Smooth muscle cell (in vitro differentiated cells): ENCODE measurements at regions not wholly inside any gene's neighbourhood (a gene's known extent, or its start where the extent isn't known, plus 50 kb on each side); places are given as distances from the start of the nearest gene placed in this dataset.

Source experiments
- DNase-seq: peaks from one replicate; lab custom pipeline; 2025; ENCODE audit not compliant: unreplicated experiment; lab: John Stamatoyannopoulos, UW
- H2AFZ ChIP-seq: fragments of 200-600 bp; sonication (generic); 2 replicates; pipeline ENCODE4 v1.6.0; 2016; ENCODE audit warnings: antibody characterized with exemption, low read depth, mild to moderate bottlenecking
- H3F3A ChIP-seq: fragments of 200-600 bp; sonication (generic); 2 replicates; pipeline ENCODE4 v1.6.0; 2017; ENCODE audit warnings: antibody characterized with exemption, low read depth
- H3K27ac ChIP-seq: fragments of 200-600 bp; sonication (generic); 2 replicates; pipeline ENCODE4 v1.5.1; 2016; ENCODE audit warnings: low read depth, mild to moderate bottlenecking
- H3K27me3 ChIP-seq: fragments of 200-600 bp; sonication (generic); 2 replicates; pipeline ENCODE4 v1.6.1; 2016; ENCODE audit warnings: low read depth, mild to moderate bottlenecking
- H3K36me3 ChIP-seq: fragments of 200-600 bp; sonication (generic); 2 replicates; pipeline ENCODE4 v1.5.1; 2016; ENCODE audit warnings: low read depth
- H3K4me1 ChIP-seq: fragments of 200-600 bp; sonication (generic); 2 replicates; pipeline ENCODE4 v1.5.1; 2016; ENCODE audit warnings: low read depth
- H3K4me2 ChIP-seq: fragments of 200-600 bp; sonication (generic); 2 replicates; pipeline ENCODE4 v1.6.0; 2016; ENCODE audit warnings: mild to moderate bottlenecking
- H3K4me3 ChIP-seq: fragments of 200-600 bp; sonication (generic); 2 replicates; pipeline ENCODE4 v1.5.1; 2016; ENCODE audit warnings: mild to moderate bottlenecking
- H3K79me2 ChIP-seq: fragments of 200-600 bp; sonication (generic); 2 replicates; pipeline ENCODE4 v1.6.0; 2016; ENCODE audit warnings: low read depth, mild to moderate bottlenecking
- H3K9ac ChIP-seq: fragments of 200-600 bp; sonication (generic); 2 replicates; pipeline ENCODE4 v1.6.0; 2016; ENCODE audit warnings: low read depth
- H3K9me3 ChIP-seq: fragments of 200-600 bp; sonication (generic); replicated peaks from 2 replicates; pipeline ENCODE4 v1.5.1; 2016; ENCODE audit warnings: low read depth
- H4K20me1 ChIP-seq: fragments of 200-600 bp; sonication (generic); 2 replicates; pipeline ENCODE4 v1.6.0; 2016; ENCODE audit warnings: low read depth
- WGBS: methylation state at CpG from one replicate; pipeline ENCODE4 v1.1.7; 2016; ENCODE audit warnings: low lambda C conversion rate; 5-methylcytosine and 5-hydroxymethylcytosine counted together
- TF ChIP-seq, protein P1 (sequence below): fragments of 200-600 bp; sonication (generic); IDR thresholded peaks from 2 replicates; pipeline ENCODE4 v1.5.1; 2017; ENCODE audit warnings: borderline replicate concordance, mild to moderate bottlenecking, antibody characterized with exemption; ENCODE audit not compliant: insufficient read depth, poor library complexity, severe bottlenecking

DNA sequence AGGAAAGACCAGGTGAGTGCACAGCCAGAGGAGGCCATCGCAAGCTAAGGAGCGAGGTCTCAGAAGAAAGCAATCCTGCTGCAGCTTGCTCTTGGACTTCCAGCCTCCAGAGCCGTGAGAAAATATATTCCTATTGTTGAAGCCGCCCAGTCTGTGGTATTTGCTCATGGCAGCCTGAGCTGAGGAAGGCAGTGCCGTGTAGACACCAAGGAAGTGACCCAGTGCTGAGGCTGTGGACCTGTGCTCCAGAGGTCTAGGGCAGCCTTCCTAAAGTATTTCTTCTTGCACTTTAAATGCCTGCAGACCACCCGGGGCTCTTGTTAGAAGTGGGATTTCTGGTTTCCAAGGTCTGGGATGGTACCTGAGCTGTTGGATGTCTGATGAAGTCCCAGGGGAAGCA is 158.5 kb upstream of the KL start:
- H3K9me3 ChIP-seq = peaks cover 8% of the 10 kb centered on the region
- no peaks in the 10 kb centered on the region for H4K20me1 ChIP-seq
- H3K27ac ChIP-seq = no peak overlapping the region
- no peaks in the 10 kb centered on the region for H3K36me3 ChIP-seq
- WGBS = 94% methylated on average over 6 of the region's 6 CpGs
- H3K9ac ChIP-seq = no peak overlapping the region
- H3K4me1 ChIP-seq = no peaks in the 10 kb centered on the region
- DNase-seq = no peak
- H3K79me2 ChIP-seq = no peaks in the 10 kb centered on the region
- no peak overlapping the region for H2AFZ ChIP-seq
- no peaks in the 10 kb centered on the region for H3K27me3 ChIP-seq
- no peaks in the 10 kb centered on the region for H3F3A ChIP-seq
- H3K4me2 ChIP-seq = no peak overlapping the region
- H3K4me3 ChIP-seq = no peak overlapping the region
- TF ChIP-seq, protein P1, sequence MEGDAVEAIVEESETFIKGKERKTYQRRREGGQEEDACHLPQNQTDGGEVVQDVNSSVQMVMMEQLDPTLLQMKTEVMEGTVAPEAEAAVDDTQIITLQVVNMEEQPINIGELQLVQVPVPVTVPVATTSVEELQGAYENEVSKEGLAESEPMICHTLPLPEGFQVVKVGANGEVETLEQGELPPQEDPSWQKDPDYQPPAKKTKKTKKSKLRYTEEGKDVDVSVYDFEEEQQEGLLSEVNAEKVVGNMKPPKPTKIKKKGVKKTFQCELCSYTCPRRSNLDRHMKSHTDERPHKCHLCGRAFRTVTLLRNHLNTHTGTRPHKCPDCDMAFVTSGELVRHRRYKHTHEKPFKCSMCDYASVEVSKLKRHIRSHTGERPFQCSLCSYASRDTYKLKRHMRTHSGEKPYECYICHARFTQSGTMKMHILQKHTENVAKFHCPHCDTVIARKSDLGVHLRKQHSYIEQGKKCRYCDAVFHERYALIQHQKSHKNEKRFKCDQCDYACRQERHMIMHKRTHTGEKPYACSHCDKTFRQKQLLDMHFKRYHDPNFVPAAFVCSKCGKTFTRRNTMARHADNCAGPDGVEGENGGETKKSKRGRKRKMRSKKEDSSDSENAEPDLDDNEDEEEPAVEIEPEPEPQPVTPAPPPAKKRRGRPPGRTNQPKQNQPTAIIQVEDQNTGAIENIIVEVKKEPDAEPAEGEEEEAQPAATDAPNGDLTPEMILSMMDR = no peak

- H3F3A ChIP-seq = no peaks in the 10 kb centered on the region
- 96% methylated on average over 14 of the region's 14 CpGs for WGBS
- no peak overlapping the region for H3K4me2 ChIP-seq
- no peaks in the 10 kb centered on the region for H3K4me1 ChIP-seq
- H3K27ac ChIP-seq = no peak overlapping the region
- no peaks in the 10 kb centered on the region for H3K27me3 ChIP-seq
- H2AFZ ChIP-seq = no peak overlapping the region
- H3K79me2 ChIP-seq = no peaks in the 10 kb centered on the region
- TF ChIP-seq, protein P1 = no peak
- no peak for DNase-seq
- H3K9ac ChIP-seq = no peak overlapping the region
- H3K36me3 ChIP-seq = no peaks in the 10 kb centered on the region
- H4K20me1 ChIP-seq = no peaks in the 10 kb centered on the region
- peaks cover 8% of the 10 kb centered on the region for H3K9me3 ChIP-seq
- H3K4me3 ChIP-seq = no peak overlapping the region
These were observed 156.4 kb upstream of the KL start for GRCh38 chr13:32859707-32860292.

DNA sequence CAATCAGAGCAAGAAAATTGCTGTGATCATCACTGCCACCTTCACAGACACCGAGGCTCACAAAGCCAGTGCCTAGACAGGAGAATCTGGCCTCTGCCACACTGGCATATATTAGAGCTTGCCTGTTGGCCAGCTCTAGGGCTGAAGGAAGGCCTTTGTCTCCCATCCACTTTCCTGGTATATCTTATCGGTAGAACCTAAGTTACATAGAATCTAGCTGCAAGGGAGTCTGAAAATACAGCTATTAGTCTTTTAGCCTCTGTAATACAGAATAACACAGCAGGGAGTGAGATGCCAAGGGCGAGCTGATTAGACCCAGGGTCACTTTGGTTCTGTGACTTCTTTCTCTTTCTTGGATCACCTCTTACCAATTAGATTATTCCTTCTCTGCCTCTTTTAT is 154.9 kb upstream of the KL start:
- H3K9ac ChIP-seq = no peak overlapping the region
- 98% methylated on average over 3 of the region's 3 CpGs for WGBS
- H3K4me2 ChIP-seq = no peak overlapping the region
- H4K20me1 ChIP-seq = no peaks in the 10 kb centered on the region
- no peaks in the 10 kb centered on the region for H3K4me1 ChIP-seq
- no peak overlapping the region for H3K4me3 ChIP-seq
- H3F3A ChIP-seq = no peaks in the 10 kb centered on the region
- no peaks in the 10 kb centered on the region for H3K27me3 ChIP-seq
- H3K27ac ChIP-seq = no peak overlapping the region
- no peak overlapping the region for H2AFZ ChIP-seq
- H3K9me3 ChIP-seq = peaks cover 8% of the 10 kb centered on the region
- H3K79me2 ChIP-seq = no peaks in the 10 kb centered on the region
- no peak for DNase-seq
- H3K36me3 ChIP-seq = no peaks in the 10 kb centered on the region
- TF ChIP-seq, protein P1 = no peak

- H3K36me3 ChIP-seq = no peaks in the 10 kb centered on the region
- H3K27me3 ChIP-seq = no peaks in the 10 kb centered on the region
- no peaks in the 10 kb centered on the region for H3F3A ChIP-seq
- no peaks in the 10 kb centered on the region for H4K20me1 ChIP-seq
- no peak overlapping the region for H3K4me2 ChIP-seq
- no peak overlapping the region for H3K4me3 ChIP-seq
- no peak overlapping the region for H2AFZ ChIP-seq
- WGBS = 79% methylated on average over 3 of the region's 3 CpGs
- H3K9ac ChIP-seq = no peak overlapping the region
- peaks cover 8% of the 10 kb centered on the region for H3K9me3 ChIP-seq
- no peak overlapping the region for H3K27ac ChIP-seq
- TF ChIP-seq, protein P1 = no peak
- no peaks in the 10 kb centered on the region for H3K4me1 ChIP-seq
- DNase-seq = no peak
- H3K79me2 ChIP-seq = no peaks in the 10 kb centered on the region
These were observed 152.6 kb upstream of the KL start for GRCh38 chr13:32863596-32863995.
